OCI-LY7 (cell line): ENCODE measurements at regions not wholly inside any gene's neighbourhood (a gene's known extent, or its start where the extent isn't known, plus 50 kb on each side); places are given as distances from the start of the nearest gene placed in this dataset.

ENCODE experiments used
- BruUV-seq: library from RNA; stranded (reverse); fragments of 400-500 nt; replicated peaks from 2 replicates; lab custom pipeline; 2021; lab: Mats Ljungman, UMichigan
- CTCF ChIA-PET: fragments of 300-600 bp; sonication (Branson Sonifier 250); formaldehyde crosslinking; loops from one replicate; lab custom pipeline; 2022; ENCODE audit warnings: antibody characterized with exemption; ENCODE audit not compliant: unreplicated experiment; lab: Charles Lee
- POLR2A ChIA-PET: fragments of 300-600 bp; sonication (Branson Sonifier 250); formaldehyde crosslinking; loops from one replicate; lab custom pipeline; 2022; ENCODE audit warnings: antibody characterized with exemption; lab: Charles Lee
- DNase-seq: peaks from one replicate; pipeline ENCODE4 v3.0.0-alpha.2; 2015; ENCODE audit warnings: low spot score
- H2AFZ ChIP-seq: fragments of 200-600 bp; sonication (generic), shearing (Covaris generic); 2 replicates; pipeline ENCODE4 v1.6.1; 2014; ENCODE audit warnings: mild to moderate bottlenecking, antibody characterized with exemption, low read length, moderate library complexity
- H3K27ac ChIP-seq: fragments of 200-600 bp; sonication (generic); 2 replicates; pipeline ENCODE4 v1.5.1; 2014; ENCODE audit warnings: mixed run types, low read depth, mild to moderate bottlenecking, moderate library complexity, low read length, inconsistent platforms; ENCODE audit not compliant: poor library complexity, severe bottlenecking
- H3K36me3 ChIP-seq: fragments of 200-600 bp; sonication (generic); 2 replicates; pipeline ENCODE4 v1.6.1; 2014; ENCODE audit warnings: mild to moderate bottlenecking, antibody characterized with exemption, low read length, moderate library complexity, mixed read lengths; ENCODE audit not compliant: insufficient read depth
- H3K4me1 ChIP-seq: fragments of 200-600 bp; sonication (generic); 2 replicates; pipeline ENCODE4 v1.5.1; 2014; ENCODE audit warnings: mild to moderate bottlenecking, low read length; ENCODE audit not compliant: insufficient read depth, poor library complexity, severe bottlenecking
- H3K4me2 ChIP-seq: fragments of 200-600 bp; sonication (generic); 2 replicates; pipeline ENCODE4 v1.6.1; 2014; ENCODE audit warnings: mild to moderate bottlenecking, low read length
- H3K4me3 ChIP-seq: fragments of 200-600 bp; sonication (generic); 2 replicates; pipeline ENCODE4 v1.5.1; 2014; ENCODE audit warnings: mild to moderate bottlenecking, low read depth, low read length; ENCODE audit not compliant: poor library complexity, severe bottlenecking
- H3K79me2 ChIP-seq: fragments of 200-600 bp; sonication (generic); 2 replicates; pipeline ENCODE4 v1.6.1; 2016; ENCODE audit warnings: low read depth, mild to moderate bottlenecking, low read length, moderate library complexity, mixed read lengths; ENCODE audit not compliant: insufficient read depth
- H3K9me2 ChIP-seq: fragments of 200-600 bp; sonication (generic); 2 replicates; pipeline ENCODE4 v1.6.1; 2016; ENCODE audit warnings: mild to moderate bottlenecking, low read length, mixed read lengths; ENCODE audit not compliant: insufficient read depth
- H3K9me3 ChIP-seq: fragments of 200-600 bp; sonication (generic); 2 replicates; pipeline ENCODE4 v1.6.1; 2014; ENCODE audit warnings: mild to moderate bottlenecking, mixed run types, low read length, mixed read lengths
- H4K20me1 ChIP-seq: fragments of 200-600 bp; sonication (generic); 2 replicates; pipeline ENCODE4 v1.6.1; 2014; ENCODE audit warnings: mild to moderate bottlenecking, antibody characterized with exemption, low read length, moderate library complexity, mixed read lengths; ENCODE audit not compliant: insufficient read depth
- EZH2phosphoT487 ChIP-seq: fragments of 200-600 bp; sonication (generic); IDR thresholded peaks from 2 replicates; pipeline ENCODE4 v1.6.1; 2018; ENCODE audit warnings: low read depth, borderline replicate concordance, mild to moderate bottlenecking, mixed run types, antibody characterized with exemption, low read length, moderate library complexity, mixed read lengths
- intact Hi-C: fragments of 100-400 bp; cut with micrococcal nuclease; formaldehyde crosslinking; loops from one replicate; pipeline ENCODE4 v1.10.0; 2022; ENCODE audit not compliant: unreplicated experiment
- TF ChIP-seq, protein P1 (sequence below): fragments of 200-600 bp; sonication (generic); conservative IDR thresholded peaks from 2 replicates; pipeline ENCODE4 v1.5.1; 2014; ENCODE audit warnings: mild to moderate bottlenecking, antibody characterized with exemption, low read length, moderate library complexity, mixed read lengths

DNA sequence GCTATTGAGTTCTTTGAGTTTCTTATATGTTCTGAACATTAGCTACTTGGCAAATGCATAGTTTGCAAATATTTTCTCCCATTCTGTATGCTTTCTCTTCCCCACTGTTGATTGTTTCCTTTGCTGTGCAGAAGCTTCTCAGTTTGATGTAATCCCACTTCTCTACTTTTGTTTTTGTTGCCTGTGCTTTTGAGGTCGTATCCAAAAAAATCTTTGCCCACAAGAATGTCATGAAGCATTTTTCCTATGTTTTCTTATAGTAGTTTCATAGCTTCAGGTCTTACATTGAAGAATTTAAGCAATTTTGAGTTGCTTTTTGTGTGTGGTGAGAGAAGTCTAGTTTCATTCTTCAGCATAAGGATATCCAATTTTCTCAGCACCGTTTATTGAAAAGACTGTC is 536.7 kb upstream of the ARGLU1 start:
- no peaks in the 10 kb centered on the region for H4K20me1 ChIP-seq
- ChIA-PET CTCF (no interaction called here), POLR2A (no interaction called here)
- H3K36me3 ChIP-seq, result no peaks in the 10 kb centered on the region
- no peak overlapping the region for H2AFZ ChIP-seq
- no peak overlapping the region for H3K4me3 ChIP-seq
- no peak overlapping the region for H3K4me2 ChIP-seq
- TF ChIP-seq EZH2phosphoT487, result no peak
- TF ChIP-seq, protein P1, sequence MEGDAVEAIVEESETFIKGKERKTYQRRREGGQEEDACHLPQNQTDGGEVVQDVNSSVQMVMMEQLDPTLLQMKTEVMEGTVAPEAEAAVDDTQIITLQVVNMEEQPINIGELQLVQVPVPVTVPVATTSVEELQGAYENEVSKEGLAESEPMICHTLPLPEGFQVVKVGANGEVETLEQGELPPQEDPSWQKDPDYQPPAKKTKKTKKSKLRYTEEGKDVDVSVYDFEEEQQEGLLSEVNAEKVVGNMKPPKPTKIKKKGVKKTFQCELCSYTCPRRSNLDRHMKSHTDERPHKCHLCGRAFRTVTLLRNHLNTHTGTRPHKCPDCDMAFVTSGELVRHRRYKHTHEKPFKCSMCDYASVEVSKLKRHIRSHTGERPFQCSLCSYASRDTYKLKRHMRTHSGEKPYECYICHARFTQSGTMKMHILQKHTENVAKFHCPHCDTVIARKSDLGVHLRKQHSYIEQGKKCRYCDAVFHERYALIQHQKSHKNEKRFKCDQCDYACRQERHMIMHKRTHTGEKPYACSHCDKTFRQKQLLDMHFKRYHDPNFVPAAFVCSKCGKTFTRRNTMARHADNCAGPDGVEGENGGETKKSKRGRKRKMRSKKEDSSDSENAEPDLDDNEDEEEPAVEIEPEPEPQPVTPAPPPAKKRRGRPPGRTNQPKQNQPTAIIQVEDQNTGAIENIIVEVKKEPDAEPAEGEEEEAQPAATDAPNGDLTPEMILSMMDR, result no peak
- no peaks in the 10 kb centered on the region for H3K4me1 ChIP-seq
- DNase-seq, result no peak
- intact Hi-C loops, result no loop called here
- no peak overlapping the region for H3K27ac ChIP-seq
- H3K79me2 ChIP-seq, result no peaks in the 10 kb centered on the region
- H3K9me2 ChIP-seq, result no peaks in the 10 kb centered on the region
- H3K9me3 ChIP-seq, result no peaks in the 10 kb centered on the region
- BruUV-seq, result no TSS peak

DNA sequence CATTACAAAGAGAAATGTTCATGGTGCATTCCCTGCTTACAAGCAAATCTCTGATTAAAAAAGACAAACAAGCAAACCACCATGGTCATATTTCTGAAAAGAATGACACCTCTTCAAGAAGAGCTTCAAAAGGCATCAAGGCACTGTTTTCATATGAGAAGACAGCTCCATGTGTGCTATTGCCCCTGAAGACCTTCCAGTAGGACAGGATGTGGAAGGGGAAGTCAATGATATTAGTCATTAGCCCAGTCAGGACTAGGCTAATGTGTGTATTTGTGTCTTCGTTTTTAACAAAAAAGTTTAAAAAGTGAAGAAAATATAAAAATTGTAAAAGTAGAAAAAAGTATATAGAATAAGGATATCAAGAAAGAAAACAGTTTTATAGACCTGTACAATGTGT is 534.7 kb upstream of the ARGLU1 start:
- Histone ChIP-seq H3K9me2 (no peaks in the 10 kb centered on the region), H4K20me1 (no peaks in the 10 kb centered on the region), H3K4me1 (no peaks in the 10 kb centered on the region), H3K4me3 (no peak overlapping the region), H3K4me2 (no peak overlapping the region), H3K36me3 (no peaks in the 10 kb centered on the region), H3K27ac (no peak overlapping the region), H3K79me2 (no peaks in the 10 kb centered on the region), H2AFZ (no peak overlapping the region), H3K9me3 (no peaks in the 10 kb centered on the region)
- intact Hi-C loops, result no loop called here
- ChIA-PET POLR2A (interaction anchor here (0.6 kb wide), 1 partner anchor 55 kb away, joined by 3 read pairs; no protein-coding TSS in a partner anchor), CTCF (no interaction called here)
- TF ChIP-seq, protein P1, result no peak
- TF ChIP-seq EZH2phosphoT487, result no peak
- no TSS peak for BruUV-seq
- no peak for DNase-seq

DNA sequence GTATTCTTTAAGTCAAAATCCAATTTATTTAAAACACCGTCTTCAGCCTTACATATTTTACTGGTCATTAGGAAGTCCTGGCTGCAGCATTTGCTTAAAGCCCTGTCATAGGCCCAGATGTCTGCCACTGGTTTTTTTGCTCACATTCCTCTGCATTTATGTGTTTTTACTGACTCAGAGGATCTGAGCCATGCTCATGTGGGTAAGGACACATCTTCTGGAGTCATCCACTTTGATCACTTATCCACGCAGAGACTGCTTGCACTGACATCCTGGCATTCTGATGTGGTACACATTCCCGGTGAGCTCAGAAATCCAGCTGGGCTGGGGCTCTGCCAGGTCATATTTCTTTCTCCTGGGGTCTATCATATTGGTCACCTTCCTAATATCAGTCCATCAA is 531.7 kb upstream of the ARGLU1 start:
- no TSS peak for BruUV-seq
- H4K20me1 ChIP-seq, result no peaks in the 10 kb centered on the region
- no peaks in the 10 kb centered on the region for H3K4me1 ChIP-seq
- no peak for TF ChIP-seq EZH2phosphoT487
- TF ChIP-seq, protein P1, result no peak
- intact Hi-C loops, result no loop called here
- CTCF ChIA-PET, result no interaction called here
- no peaks in the 10 kb centered on the region for H3K9me3 ChIP-seq
- POLR2A ChIA-PET, result no interaction called here
- no peak overlapping the region for H3K4me3 ChIP-seq
- DNase-seq, result no peak
- no peaks in the 10 kb centered on the region for H3K36me3 ChIP-seq
- H3K27ac ChIP-seq, result no peak overlapping the region
- H3K9me2 ChIP-seq, result no peaks in the 10 kb centered on the region
- H2AFZ ChIP-seq, result no peak overlapping the region
- no peak overlapping the region for H3K4me2 ChIP-seq
- H3K79me2 ChIP-seq, result no peaks in the 10 kb centered on the region
